ENCODE measurements at regions not wholly inside any gene's neighbourhood (a gene's known extent, or its start where the extent isn't known, plus 50 kb on each side); places are given as distances from the start of the nearest gene placed in this dataset.

DNA sequence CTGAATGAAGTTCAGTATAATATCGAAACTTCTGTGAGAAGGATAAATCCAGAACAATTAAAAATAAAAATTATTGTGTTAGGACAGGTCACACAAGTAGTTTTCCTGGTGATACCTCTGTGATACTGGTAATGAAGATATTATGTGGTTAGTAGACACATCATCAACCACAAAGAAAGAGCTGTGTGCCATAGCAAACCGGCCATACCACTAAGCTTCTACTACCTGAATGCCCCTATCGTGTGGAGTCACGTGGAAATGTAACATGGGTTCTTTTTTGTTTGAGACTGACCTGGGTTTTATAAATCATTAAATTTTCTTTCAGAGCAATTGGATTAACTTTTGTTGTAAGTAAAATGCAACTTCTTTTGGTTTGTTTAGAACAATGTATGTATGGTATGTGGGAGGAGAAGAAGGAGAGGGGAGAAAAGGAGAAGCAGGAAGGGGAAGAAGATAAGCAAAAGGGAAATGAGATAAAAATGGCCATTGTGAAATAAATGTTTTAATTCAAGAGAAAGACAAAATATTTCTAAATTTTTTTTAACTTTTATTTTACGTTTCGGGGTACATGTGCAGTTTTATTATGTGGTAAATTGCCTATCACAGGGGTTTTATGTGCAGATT lies 58.2 kb upstream of the LRRC8B start:
- Mint-ChIP-seq H3K27ac (no peak overlapping the region), H3K4me1 (ENCODE audit: low read depth) (peaks cover 32% of the 10 kb centered on the region), H3K36me3 (ENCODE audit: low read depth) (no peaks in the 10 kb centered on the region), H3K9me3 (no peaks in the 10 kb centered on the region), H3K4me3 (ENCODE audit: low read depth) (no peak overlapping the region), H3K27me3 (ENCODE audit: low read depth) (peaks cover 60% of the 10 kb centered on the region)
- DNase-seq (ENCODE audit: low spot score), result no peak
- intact Hi-C loops (cut with micrococcal nuclease), result no loop called here

GRCh38 chr1:89472253-89472652 lies 52.4 kb upstream of the LRRC8B start:
- Mint-ChIP-seq H3K4me1 (ENCODE audit: low read depth) (no peaks in the 10 kb centered on the region), H3K4me3 (ENCODE audit: low read depth) (no peak overlapping the region), H3K9me3 (peaks cover 23% of the 10 kb centered on the region), H3K27me3 (ENCODE audit: low read depth) (peaks cover 52% of the 10 kb centered on the region), H3K36me3 (ENCODE audit: low read depth) (peaks cover 16% of the 10 kb centered on the region), H3K27ac (no peak overlapping the region)
- intact Hi-C loops (cut with micrococcal nuclease), result no loop called here
- DNase-seq (ENCODE audit: low spot score), result no peak

- Mint-ChIP-seq H3K36me3 (ENCODE audit: low read depth) (peaks cover 16% of the 10 kb centered on the region), H3K27ac (no peak overlapping the region), H3K27me3 (ENCODE audit: low read depth) (peaks cover 50% of the 10 kb centered on the region), H3K4me1 (ENCODE audit: low read depth) (no peaks in the 10 kb centered on the region), H3K9me3 (peaks cover 23% of the 10 kb centered on the region), H3K4me3 (ENCODE audit: low read depth) (no peak overlapping the region)
- intact Hi-C loops (cut with micrococcal nuclease), result no loop called here
- DNase-seq (ENCODE audit: low spot score), result no peak
Observed at GRCh38 chr1:89472886-89473417, 51.7 kb upstream of the LRRC8B start.
